Adipocyte (in vitro differentiated cells): ENCODE measurements at regions not wholly inside any gene's neighbourhood (a gene's known extent, or its start where the extent isn't known, plus 50 kb on each side); places are given as distances from the start of the nearest gene placed in this dataset.

Experiments
- DNase-seq: peaks from one replicate; pipeline ENCODE4 v3.0.0-alpha.2; 2015; ENCODE audit warnings: low read depth
- H3K27me3 ChIP-seq: replicated peaks from 2 replicates; pipeline ENCODE4 v1.7.0; 2013; ENCODE audit warnings: mild to moderate bottlenecking, low read length, moderate library complexity; ENCODE audit not compliant: control insufficient read depth, insufficient read depth
- H3K36me3 ChIP-seq: 2 replicates; pipeline ENCODE4 v1.7.0; 2013; ENCODE audit warnings: low read length, mild to moderate bottlenecking, moderate library complexity; ENCODE audit not compliant: control insufficient read depth, insufficient read depth, severe bottlenecking
- H3K4me1 ChIP-seq: 2 replicates; pipeline ENCODE4 v1.7.0; 2013; ENCODE audit warnings: mild to moderate bottlenecking, low read length, moderate library complexity; ENCODE audit not compliant: control insufficient read depth, insufficient read depth
- H3K4me3 ChIP-seq: 2 replicates; pipeline ENCODE4 v1.7.0; 2013; ENCODE audit warnings: mild to moderate bottlenecking, low read length, moderate library complexity
- H3K9ac ChIP-seq: 2 replicates; pipeline ENCODE4 v1.7.0; 2013; ENCODE audit warnings: mild to moderate bottlenecking, low read length, moderate library complexity
- H3K9me3 ChIP-seq: 2 replicates; pipeline ENCODE4 v1.7.0; 2013; ENCODE audit warnings: mild to moderate bottlenecking, low read length, moderate library complexity; ENCODE audit not compliant: control insufficient read depth

DNA sequence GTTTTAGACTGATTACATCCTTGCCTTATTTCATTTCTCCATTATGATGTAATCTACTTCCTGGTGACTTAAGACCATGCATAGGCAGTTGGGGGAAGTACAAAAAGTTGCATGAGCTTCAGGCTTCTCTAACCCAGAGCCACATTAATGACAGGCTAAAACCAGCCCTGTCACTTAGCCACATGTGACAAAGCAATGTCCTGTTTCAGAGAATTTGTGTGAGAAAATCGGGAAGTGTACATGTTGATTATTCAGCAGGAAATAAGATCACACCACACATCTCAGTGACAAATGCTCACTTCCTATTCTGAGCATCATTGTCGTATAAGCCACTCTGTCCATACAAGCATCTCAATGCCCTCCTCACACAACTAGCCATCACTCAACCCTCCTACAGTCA lies 98.5 kb upstream of the MAGEB16 start:
- Histone ChIP-seq H3K9me3 (no peaks in the 10 kb centered on the region), H3K4me3 (no peak overlapping the region), H3K27me3 (peaks cover 3% of the 10 kb centered on the region), H3K4me1 (no peaks in the 10 kb centered on the region), H3K36me3 (no peaks in the 10 kb centered on the region), H3K9ac (no peak overlapping the region)
- DNase-seq: no peak

DNA sequence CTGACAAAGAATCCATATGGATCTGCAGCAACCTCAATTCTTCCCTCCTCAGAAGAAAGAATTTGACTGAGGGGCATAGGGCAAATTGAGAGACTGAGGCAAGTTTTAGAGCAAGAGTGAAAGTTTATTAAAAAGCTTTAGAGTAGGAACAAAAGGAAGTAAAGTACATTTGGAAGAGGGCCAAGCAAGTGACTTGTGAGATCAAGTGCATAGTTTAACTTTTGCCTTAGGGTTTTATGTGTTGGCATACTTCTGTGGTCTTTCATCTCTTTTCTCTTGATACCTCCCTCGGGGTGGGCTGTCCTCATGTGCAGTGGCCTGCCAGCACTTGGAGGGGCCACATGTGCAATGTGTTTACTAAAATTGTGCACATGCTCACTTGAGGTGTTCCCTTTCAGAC lies 98.0 kb upstream of the MAGEB16 start:
- Histone ChIP-seq H3K9me3 (no peaks in the 10 kb centered on the region), H3K4me3 (no peak overlapping the region), H3K36me3 (no peaks in the 10 kb centered on the region), H3K9ac (no peak overlapping the region), H3K27me3 (peaks cover 3% of the 10 kb centered on the region), H3K4me1 (no peaks in the 10 kb centered on the region)
- DNase-seq: no peak

DNA sequence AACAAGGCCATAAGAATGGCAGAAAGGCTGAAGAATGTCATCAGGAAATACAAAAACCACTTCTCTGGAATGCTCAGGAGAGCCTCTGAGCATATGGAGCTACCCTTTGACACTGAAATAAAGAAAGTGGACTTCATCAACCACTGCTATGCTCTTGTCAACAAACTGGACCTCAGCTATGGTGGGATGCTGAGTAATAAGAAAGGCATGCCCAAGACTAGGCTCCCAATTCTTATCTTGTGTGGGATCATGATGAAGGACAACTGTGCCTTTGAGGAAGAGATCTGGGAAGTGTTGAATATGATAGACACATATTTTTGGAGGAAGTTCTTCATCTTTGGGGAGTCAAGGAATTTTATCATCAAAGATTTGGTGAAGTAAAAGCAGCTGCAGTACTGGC lies 86.9 kb upstream of the MAGEB16 start:
- Histone ChIP-seq H3K9me3 (no peaks in the 10 kb centered on the region), H3K4me1 (no peaks in the 10 kb centered on the region), H3K27me3 (peaks cover 3% of the 10 kb centered on the region), H3K4me3 (no peak overlapping the region), H3K9ac (no peak overlapping the region), H3K36me3 (no peaks in the 10 kb centered on the region)
- DNase-seq: no peak

DNA sequence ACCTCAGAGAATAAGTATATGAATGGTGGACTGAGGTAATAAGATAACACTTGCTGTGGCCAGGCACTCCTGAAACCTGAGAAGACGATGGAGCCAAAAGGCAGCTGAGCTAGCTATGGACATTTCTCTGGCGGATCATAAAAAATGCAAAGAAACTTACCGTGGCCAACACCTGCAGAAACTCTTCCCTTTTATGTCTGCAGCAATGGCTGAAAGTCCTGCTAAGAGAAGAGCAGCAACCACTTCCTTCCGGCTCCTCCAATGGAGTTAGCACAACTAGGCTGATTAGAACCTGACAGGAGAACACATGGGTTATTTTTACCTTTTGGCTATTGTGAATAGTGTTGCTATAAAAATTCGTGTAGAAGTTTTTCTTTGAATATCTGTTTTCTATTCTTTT lies 76.0 kb upstream of the MAGEB16 start:
- H3K4me3 ChIP-seq: no peak overlapping the region
- H3K9me3 ChIP-seq: no peaks in the 10 kb centered on the region
- no peak overlapping the region for H3K9ac ChIP-seq
- H3K36me3 ChIP-seq: no peaks in the 10 kb centered on the region
- no peaks in the 10 kb centered on the region for H3K27me3 ChIP-seq
- DNase-seq: no peak
- no peaks in the 10 kb centered on the region for H3K4me1 ChIP-seq

DNA sequence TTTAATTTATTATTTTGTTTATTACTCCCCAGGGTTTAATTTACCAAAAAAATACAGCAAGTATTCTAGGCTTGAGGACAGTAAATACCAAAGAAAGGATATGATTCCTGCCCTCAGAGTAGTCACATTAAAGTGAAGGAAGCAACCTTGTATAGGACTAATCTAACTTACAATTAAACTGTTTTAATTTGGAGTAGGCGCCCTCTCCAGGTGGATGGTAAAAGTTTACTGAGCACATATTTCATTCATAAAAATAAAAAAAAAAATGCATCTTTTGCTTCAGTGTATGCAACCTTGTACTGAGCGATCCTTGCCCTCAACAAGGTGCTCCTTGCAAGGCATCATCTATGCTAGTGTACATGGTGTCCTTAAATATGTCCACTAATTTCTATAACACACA lies 72.0 kb upstream of the MAGEB16 start:
- H3K27me3 ChIP-seq: no peaks in the 10 kb centered on the region
- peaks cover 3% of the 10 kb centered on the region for H3K9me3 ChIP-seq
- no peaks in the 10 kb centered on the region for H3K36me3 ChIP-seq
- no peak overlapping the region for H3K9ac ChIP-seq
- peak; percentile 56 for DNase-seq
- H3K4me1 ChIP-seq: no peaks in the 10 kb centered on the region
- H3K4me3 ChIP-seq: no peak overlapping the region

DNA sequence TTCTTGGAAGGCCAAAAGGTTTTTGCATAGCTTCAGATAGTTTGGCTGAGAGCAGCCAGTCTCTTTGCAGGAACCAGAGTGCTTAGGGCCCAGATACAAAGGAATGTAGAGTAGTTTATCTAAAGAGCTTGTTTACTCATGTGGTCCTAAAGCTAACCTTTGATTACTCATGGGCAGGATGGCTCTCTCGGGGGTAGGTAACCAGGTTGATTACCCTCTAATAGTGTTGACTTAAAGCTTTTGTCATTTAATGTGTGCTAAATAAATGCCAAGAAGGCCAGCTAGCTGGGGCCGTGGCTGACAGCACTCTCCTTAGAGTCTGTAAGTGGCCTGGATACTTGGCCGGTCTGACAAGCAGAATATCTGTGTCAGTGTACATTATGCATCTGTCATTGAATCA lies 69.7 kb upstream of the MAGEB16 start:
- Histone ChIP-seq H3K36me3 (no peaks in the 10 kb centered on the region), H3K9me3 (peaks cover 3% of the 10 kb centered on the region), H3K4me3 (no peak overlapping the region), H3K27me3 (peaks cover 6% of the 10 kb centered on the region), H3K9ac (no peak overlapping the region), H3K4me1 (no peaks in the 10 kb centered on the region)
- no peak for DNase-seq

DNA sequence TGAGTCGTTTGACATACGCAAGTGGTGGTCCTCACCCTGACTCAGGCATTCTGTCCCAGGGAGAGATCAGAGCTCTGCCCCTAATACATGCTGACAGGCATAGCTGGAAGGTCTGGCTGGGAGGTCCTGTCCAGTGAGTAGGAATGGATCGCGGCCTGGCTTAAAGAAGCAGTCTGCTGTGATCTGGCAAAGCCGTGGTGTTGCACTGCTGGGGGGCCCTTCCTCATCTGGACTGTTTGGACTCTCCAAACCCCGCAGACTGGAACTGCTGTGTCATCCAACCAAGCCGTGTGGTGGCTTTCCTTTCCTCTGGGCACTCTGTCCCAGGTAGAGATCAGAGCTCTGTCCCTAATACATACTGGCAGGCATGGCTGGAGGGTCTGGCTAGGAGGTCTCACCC lies 64.3 kb upstream of the MAGEB16 start:
- H3K36me3 ChIP-seq: no peaks in the 10 kb centered on the region
- no peaks in the 10 kb centered on the region for H3K4me1 ChIP-seq
- H3K9me3 ChIP-seq: peaks cover 3% of the 10 kb centered on the region
- peaks cover 12% of the 10 kb centered on the region for H3K27me3 ChIP-seq
- no peak overlapping the region for H3K4me3 ChIP-seq
- no peak for DNase-seq
- H3K9ac ChIP-seq: no peak overlapping the region

- H3K27me3 ChIP-seq: peaks cover 2% of the 10 kb centered on the region
- no peak overlapping the region for H3K9ac ChIP-seq
- H3K36me3 ChIP-seq: no peaks in the 10 kb centered on the region
- peaks cover 3% of the 10 kb centered on the region for H3K9me3 ChIP-seq
- no peak for DNase-seq
- H3K4me3 ChIP-seq: no peak overlapping the region
- no peaks in the 10 kb centered on the region for H3K4me1 ChIP-seq
Observed at GRCh38 chrX:35741142-35741541, 57.0 kb upstream of the MAGEB16 start.

GRCh38 chrX:35743331-35743730 lies 54.8 kb upstream of the MAGEB16 start:
- peaks cover 3% of the 10 kb centered on the region for H3K9me3 ChIP-seq
- DNase-seq: no peak
- no peak overlapping the region for H3K4me3 ChIP-seq
- no peaks in the 10 kb centered on the region for H3K36me3 ChIP-seq
- peaks cover 2% of the 10 kb centered on the region for H3K27me3 ChIP-seq
- no peaks in the 10 kb centered on the region for H3K4me1 ChIP-seq
- no peak overlapping the region for H3K9ac ChIP-seq
